PC-3 (cell line): ENCODE measurements at regions not wholly inside any gene's neighbourhood (a gene's known extent, or its start where the extent isn't known, plus 50 kb on each side); places are given as distances from the start of the nearest gene placed in this dataset.

Experiments
- CTCF ChIP-seq: fragments of 300-600 bp; sonication (generic); conservative IDR thresholded peaks from 2 replicates; pipeline ENCODE4 v1.5.1; 2017; ENCODE audit warnings: antibody characterized with exemption, low read depth, mild to moderate bottlenecking, low read length
- EZH2phosphoT487 ChIP-seq: fragments of 300-600 bp; sonication (generic); IDR thresholded peaks from 2 replicates; pipeline ENCODE4 v1.6.1; 2018; ENCODE audit warnings: mild to moderate bottlenecking, antibody characterized with exemption, low read length, borderline replicate concordance

DNA sequence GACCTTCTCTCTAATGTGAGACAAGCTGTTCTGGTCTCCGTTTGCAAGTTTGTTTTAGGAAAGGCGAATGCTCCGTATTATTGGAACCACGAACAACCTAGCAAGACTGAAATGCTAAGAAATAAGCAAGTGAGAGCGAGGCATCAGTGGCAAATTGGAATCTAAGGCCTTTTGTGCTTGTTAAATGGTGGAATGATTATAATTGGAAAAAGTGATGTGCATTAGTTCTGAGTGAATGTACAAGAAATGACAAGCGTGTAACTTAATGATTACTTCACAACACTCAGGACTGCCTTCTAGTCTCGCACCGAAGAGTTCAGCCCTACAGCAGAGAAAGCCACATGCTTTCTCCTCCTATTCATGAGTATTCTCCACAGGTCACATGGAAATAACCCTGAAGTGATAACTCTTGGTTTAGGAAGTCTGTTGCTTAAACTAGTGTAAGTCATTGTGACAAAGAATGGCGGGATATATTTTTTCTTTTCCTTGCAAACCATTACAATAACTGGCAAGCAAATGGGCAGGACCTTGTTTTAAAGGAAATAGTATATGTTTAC is 392.2 kb upstream of the FIGN start:
- TF ChIP-seq CTCF (no peak), EZH2phosphoT487 (no peak)
